GM19324 (cell line): ENCODE measurements at regions not wholly inside any gene's neighbourhood (a gene's known extent, or its start where the extent isn't known, plus 50 kb on each side); places are given as distances from the start of the nearest gene placed in this dataset.
A peak's percentile ranks its signal among the peaks of the same experiment; 100 is the strongest.
"Not testable (repeated sequence)": the region's sequence is repeated elsewhere in the genome, so short reads cannot be mapped to it uniquely, and the experiment has no call there.

Source experiments
- ATAC-seq: cut with Tn5 transposase; IDR thresholded peaks from one replicate; pipeline ENCODE4 v1.9.1; 2021; ENCODE audit warnings: mild to moderate bottlenecking, moderate library complexity; ENCODE audit not compliant: unreplicated experiment, low FRiP score

- ATAC-seq = no peak
These were observed 654.6 kb upstream of the API5 start for GRCh38 chr11:42657169-42657568.

DNA sequence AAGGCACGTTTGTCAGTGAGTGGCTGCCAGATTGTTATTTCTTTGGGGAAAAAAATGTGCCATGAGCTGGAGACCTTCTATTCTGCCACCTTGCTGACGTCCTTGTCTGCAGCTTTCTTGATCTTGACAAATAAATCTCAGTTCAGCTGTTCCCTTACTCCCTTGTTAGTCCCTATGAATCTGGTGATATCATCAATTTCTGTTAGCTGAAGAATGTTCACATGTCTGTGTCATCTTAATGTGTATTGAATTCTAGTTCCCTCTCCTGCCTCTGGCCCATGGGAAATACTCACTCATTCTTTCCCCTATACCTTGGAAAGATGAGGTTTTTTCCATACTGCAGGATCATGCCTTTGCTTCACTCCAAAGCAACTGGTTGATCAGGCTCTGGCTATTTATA lies 649.9 kb upstream of the API5 start:
- no peak for ATAC-seq

DNA sequence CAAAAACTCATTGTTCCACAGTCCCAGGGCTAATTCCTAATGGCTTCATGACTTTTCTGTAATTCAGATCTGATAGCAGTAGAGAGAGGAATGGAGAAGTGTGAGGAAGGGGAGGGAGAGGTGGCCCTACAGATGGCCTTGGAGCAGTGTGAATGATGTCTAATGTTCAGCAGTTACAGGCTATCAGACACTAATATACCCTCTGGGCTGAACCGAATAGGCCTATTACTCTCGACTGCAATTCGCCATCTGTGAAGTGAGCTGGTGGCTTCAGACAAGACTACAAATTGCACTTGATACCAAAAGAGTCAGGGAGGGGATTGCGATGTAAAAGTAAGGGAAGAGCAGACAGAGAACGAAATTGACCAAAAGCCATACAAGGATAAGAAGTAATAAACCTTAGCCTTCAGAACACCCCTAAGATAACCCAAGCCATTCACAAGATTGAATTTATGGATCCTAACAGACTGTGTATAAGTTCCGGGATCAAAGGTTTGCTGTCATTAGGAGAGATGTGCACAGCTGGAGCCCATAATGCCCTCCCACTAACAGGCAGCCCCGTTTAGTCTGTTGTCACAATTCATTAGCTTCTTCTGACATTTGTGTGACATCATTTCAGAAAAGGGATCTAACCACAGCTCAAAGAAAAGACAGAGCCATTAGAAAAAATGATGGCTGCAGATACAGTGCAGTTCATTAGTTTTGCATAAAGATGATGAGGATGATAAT lies 642.4 kb upstream of the API5 start:
- no peak for ATAC-seq

DNA sequence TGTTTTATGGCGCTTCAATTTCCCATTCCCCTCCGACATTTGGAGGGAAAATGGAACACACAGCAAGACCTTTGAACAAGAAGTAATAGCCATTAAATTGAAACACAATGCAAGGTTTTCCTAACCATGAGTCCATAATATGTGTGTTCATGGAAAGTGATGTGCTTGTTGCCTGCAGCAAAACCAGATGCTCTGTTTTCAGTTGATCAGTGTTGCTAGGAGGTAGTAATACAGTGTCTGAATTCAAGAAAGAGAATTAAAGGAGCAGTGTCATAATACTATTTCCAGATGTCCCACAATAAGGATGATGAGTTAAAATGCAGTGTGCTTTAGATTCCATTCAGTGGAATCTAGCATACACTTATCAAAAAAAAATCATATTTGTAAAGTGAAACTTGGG lies 637.4 kb upstream of the API5 start:
- no peak for ATAC-seq

DNA sequence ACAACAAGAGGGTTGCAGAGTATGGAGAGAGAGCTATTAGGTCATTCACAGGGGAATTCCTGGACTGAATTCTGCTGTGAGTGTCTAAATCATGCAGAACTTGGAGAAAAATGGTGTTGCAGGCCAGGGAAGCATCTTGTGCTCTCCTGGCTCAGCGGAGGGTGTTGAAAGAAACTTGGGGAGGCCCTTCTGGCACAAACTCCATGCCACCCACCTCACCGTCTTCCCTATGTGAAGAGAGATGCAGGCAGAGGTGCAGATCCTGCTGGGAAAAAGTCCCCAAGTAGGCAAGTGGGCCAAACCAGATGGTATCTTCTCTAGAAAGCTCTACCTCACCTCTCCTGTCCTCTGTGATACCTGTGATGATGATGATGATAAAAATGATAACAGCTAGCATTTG lies 604.3 kb upstream of the API5 start:
- ATAC-seq = no peak

DNA sequence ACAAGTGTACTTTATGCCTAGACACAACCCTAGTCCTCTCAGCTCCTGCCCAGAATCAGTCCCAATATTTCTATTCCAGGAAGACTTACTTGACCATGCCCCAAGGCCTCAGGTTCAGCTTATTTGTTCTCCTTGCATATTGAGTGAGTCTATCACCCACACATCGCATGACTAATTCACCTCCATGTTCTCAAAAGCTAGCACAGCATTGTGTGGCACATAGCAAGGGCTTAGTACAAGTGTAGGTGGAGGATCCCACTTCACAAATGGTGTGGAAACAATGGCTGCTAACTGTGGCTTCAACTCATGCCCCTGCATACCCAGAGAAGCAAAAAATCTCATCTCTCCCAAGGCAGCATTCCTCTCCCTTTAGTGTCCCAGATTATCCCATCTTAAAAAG lies 602.6 kb upstream of the API5 start:
- ATAC-seq = no peak

DNA sequence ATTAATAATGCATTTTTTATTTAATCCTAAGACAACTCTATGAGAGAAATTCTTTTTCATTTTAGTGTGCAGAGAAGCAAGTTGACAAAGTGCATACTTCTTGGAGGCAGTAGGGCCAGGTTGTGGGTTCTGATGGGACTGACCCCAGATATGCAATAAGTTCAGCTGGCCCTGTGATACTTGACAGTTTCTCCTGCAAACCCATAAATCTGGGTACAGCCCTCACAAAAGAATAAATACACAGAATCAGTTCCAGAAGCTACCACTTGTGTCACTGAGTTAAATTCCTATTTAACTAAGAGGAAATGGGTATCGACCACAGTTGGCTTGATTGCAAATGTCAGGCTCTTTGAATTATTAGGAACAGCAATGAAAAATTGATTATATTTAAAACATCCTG lies 598.5 kb upstream of the API5 start:
- no peak for ATAC-seq

DNA sequence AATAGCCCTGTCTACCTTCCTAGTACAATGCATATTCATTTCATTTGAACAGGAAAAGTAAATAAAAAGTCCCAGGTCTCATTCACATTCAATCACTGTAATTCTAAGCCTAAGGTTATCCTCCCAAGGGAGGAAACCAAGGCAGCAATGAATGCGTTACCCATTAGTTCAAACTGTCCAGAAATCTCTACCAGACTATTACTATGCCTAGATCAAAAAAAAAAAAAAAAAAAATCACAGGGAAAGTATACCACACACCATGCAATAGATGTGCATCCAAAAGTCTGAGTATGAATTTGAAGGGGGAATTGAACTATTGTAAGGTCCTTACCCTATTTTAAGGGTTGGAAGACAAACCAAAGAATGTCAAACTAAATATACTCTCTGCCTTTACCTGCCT lies 598.0 kb upstream of the API5 start:
- ATAC-seq = no peak

DNA sequence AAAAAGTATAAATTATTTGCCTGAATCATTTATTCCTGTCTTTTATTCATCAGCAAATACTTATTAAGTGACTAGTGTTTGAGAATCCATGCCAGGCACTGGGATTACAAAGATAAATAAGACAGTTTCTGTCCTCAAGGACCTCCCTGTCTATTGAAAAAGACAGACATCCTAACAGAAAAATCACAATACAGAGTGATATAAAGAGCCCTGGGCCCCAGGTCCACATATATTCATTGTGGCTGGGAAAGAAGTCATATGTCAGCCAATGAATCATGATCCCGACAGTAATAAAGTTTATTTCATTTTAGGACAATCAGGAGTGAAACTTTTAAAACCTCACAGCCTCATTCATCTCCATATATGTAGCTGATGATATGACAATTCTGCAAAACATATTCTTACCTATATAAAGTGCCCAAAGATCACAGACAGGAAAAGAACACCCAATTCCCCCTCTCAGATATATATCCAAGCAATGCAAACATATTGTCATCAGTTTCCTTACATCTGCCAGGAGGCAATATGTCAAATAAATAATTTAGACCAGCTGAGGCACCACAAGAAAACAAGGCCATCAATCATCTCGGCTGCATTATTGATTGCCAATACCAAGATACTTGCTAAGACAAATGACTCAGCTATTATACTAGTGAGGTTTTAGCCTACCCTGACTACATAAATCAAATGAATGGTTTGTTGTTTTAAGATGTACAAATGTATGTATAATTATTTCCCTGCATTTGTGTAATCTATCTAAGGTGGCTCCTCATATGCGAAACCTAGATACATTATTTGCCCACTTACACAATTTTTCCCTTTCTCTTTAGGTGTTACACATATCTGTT lies 590.9 kb upstream of the API5 start:
- no peak for ATAC-seq

GRCh38 chr11:42727879-42728278 lies 583.9 kb upstream of the API5 start:
- ATAC-seq = no peak

DNA sequence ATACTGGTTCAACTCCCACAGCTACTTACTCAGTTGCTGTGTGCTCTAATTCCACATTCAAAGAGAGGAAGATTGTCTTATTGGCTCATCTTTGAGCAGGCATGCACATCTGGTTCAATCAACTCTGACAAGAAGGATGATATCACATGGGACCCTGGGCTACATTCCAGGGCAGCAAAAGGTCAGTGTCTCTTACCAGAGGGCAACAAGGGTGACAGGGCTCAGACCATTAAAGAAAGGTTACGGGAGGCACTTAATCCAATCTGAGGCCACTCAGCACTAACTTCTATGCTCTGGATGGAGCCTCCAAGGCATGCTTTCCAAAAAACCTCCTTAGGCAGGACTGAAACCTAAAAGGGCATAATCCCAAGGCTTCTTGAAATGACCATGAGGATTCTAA lies 549.4 kb upstream of the API5 start:
- ATAC-seq = no peak

DNA sequence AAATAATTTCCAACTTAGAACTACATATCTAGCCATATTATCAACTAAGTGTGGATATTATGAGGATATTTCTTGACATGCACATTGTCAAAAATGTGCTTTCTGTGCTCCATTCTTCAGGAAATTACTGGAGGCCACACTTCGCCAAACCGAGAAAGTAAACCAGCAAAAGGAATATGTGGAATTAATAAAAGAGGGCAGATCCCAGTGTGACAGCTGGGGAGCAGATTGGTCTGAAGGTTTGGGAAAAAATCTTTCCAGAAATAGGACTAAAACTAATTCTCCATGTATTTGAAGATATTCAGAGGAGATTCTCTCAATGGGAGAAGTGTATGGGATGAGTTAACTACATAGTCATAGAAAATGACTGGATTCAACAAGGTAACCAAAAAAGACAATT lies 546.9 kb upstream of the API5 start:
- ATAC-seq = no peak

DNA sequence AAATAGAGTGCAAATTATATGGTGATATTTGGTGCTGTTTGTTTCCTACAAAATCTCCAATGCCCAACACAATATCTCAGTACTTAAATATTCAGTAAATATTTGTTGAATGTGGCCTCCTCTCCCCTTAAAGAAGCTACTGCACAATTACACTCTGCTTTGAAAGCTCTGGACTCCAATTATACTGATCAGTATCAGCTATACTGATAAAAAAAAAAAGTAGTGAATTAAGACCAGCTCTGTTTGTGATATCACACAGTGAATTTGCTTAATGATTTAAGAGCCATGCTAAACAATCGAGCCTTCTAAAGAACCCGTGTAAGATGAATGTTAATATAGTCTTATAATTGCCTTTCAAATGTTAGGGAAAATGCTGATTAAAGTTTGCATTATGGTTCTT lies 543.2 kb upstream of the API5 start:
- ATAC-seq = no peak

DNA sequence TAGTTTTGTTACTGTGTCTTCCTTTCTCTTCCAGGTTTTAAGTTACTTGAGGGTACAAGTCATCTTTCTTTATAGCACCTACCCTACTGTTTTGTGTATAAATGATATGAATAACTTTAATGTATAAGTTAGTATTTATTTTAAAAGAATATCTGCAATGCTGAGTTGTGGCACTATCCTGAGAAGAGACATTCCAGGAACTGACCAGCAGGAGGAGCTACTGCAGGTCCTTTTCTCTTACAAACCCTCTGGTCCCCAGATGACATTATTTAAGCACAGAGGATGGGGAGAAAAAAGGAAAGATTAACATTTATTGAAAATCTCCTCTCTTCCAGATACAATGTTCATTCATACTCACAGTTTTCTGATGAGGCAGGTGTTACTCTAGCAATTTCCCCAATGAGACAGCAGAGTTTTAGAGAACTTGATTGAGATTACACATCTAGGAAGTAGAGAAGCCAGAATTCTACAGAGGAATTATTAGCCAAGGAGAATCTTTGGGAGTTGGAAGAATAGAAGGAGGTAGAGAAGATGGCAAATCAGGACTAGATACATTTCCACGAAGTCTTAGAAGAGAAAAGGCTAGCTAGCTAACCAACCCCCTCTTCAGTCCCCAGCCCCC lies 541.2 kb upstream of the API5 start:
- ATAC-seq = no peak

- ATAC-seq = peak; percentile 69
These were observed 538.9 kb upstream of the API5 start for GRCh38 chr11:42772886-42773285.

DNA sequence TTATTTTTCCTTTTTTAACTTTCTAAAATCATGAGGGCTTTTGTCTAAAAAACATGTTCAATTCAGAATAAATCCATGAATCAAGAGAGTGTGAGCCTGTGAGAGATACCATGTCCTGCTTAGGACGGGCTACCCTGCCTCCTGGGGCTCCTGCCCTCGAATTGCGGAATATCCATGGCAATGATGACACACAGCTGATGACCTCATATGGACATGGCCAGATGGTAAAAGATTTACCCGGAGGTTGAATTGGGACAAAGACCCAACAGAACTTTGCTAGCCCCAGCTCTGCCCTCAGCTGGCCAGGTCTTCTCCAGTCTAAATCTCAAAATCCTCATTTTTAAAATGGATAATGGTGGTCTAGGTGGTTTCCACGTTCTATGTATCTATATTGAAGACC lies 538.1 kb upstream of the API5 start:
- ATAC-seq = no peak

GRCh38 chr11:42774567-42774966 lies 537.2 kb upstream of the API5 start:
- ATAC-seq = no peak

GRCh38 chr11:42777776-42778175 lies 534.0 kb upstream of the API5 start:
- ATAC-seq = no peak

GRCh38 chr11:42778193-42778592 lies 533.6 kb upstream of the API5 start:
- no peak for ATAC-seq

- no peak for ATAC-seq
These were observed 532.2 kb upstream of the API5 start for GRCh38 chr11:42779555-42779954.

- ATAC-seq = no peak
These were observed 524.8 kb upstream of the API5 start for GRCh38 chr11:42786981-42787380.

DNA sequence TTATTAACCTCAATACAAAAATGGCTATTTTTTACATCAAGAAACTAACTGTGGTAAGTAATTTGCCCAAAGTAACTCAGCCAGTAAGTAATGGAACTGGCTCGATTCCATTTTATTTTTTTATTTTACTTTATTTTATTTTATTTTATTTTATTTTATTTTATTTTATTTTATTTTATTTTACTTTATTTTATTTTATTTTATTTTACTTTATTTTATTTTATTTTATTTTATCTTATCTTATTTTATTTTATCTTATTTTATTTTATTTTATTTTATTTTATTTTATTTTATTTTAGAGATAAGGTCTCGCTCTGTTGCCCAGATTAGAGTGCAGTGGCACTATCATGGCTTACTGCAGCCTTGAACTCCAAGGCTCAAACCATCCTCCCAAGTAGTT lies 516.3 kb upstream of the API5 start:
- ATAC-seq = not testable (repeated sequence)
